IMR-90 (cell line): ENCODE measurements at regions not wholly inside any gene's neighbourhood (a gene's known extent, or its start where the extent isn't known, plus 50 kb on each side); places are given as distances from the start of the nearest gene placed in this dataset.
A peak's percentile ranks its signal among the peaks of the same experiment; 100 is the strongest.

ENCODE experiments used
- ATAC-seq: fragments of 200-7000 bp; cut with Tn5 transposase; 2 replicates; pipeline ENCODE4 v1.9.1; 2020; ENCODE audit warnings: low read depth, mild to moderate bottlenecking, moderate library complexity
- BruUV-seq: library from RNA; stranded (reverse); fragments of 400-500 nt; replicated peaks from 2 replicates; lab custom pipeline; 2021; lab: Mats Ljungman, UMichigan
- CTCF ChIA-PET: fragments of 300-600 bp; formaldehyde crosslinking; extraction: SDS; loops from one replicate; lab custom pipeline; 2021; ENCODE audit warnings: antibody characterized with exemption; lab: Yijun Ruan, JAX
- POLR2A ChIA-PET: fragments of 300-600 bp; sonication (Branson Sonifier 250); formaldehyde crosslinking; loops from one replicate; lab custom pipeline; 2022; ENCODE audit warnings: antibody characterized with exemption; ENCODE audit not compliant: unreplicated experiment; lab: Charles Lee
- DNase-seq: peaks from one replicate; pipeline ENCODE4 v3.0.0; 2013
- H2AFZ ChIP-seq: replicated peaks from 2 replicates; pipeline ENCODE3; 2013; ENCODE audit warnings: low read length, mild to moderate bottlenecking; ENCODE audit not compliant: poor library complexity
- H2AK5ac ChIP-seq: 2 replicates; pipeline ENCODE4 v1.6.1; 2013; ENCODE audit warnings: low read depth, low read length, inconsistent platforms
- H2AK9ac ChIP-seq: replicated peaks from 2 replicates; pipeline ENCODE3; 2013; ENCODE audit warnings: mild to moderate bottlenecking, low read depth, low read length, moderate library complexity; ENCODE audit not compliant: poor library complexity
- H2BK120ac ChIP-seq: 2 replicates; pipeline ENCODE4 v1.6.1; 2013; ENCODE audit warnings: low read depth, low read length, inconsistent platforms
- H2BK15ac ChIP-seq: 3 replicates; pipeline ENCODE4 v1.6.1; 2013; ENCODE audit warnings: low read depth, low read length, inconsistent platforms
- H2BK20ac ChIP-seq: 2 replicates; pipeline ENCODE4 v1.6.1; 2013; ENCODE audit warnings: low read depth, mild to moderate bottlenecking, inconsistent platforms, low read length, moderate library complexity
- H2BK5ac ChIP-seq: 2 replicates; pipeline ENCODE4 v1.6.1; 2013; ENCODE audit warnings: mild to moderate bottlenecking, low read depth, low read length, inconsistent platforms; ENCODE audit not compliant: poor library complexity, severe bottlenecking
- H3K14ac ChIP-seq: replicated peaks from 2 replicates; pipeline ENCODE4 v1.6.1; 2013; ENCODE audit warnings: low read depth, low read length, inconsistent platforms
- H3K18ac ChIP-seq: 2 replicates; pipeline ENCODE4 v1.6.1; 2013; ENCODE audit warnings: low read depth, low read length, control low read depth
- H3K23ac ChIP-seq: 2 replicates; pipeline ENCODE4 v1.6.1; 2013; ENCODE audit warnings: low read depth, low read length, inconsistent platforms
- H3K27ac ChIP-seq: 2 replicates; pipeline ENCODE4 v1.5.1; 2013; ENCODE audit warnings: mild to moderate bottlenecking, control low read depth, low read length; ENCODE audit not compliant: insufficient read depth
- H3K27me3 ChIP-seq: 2 replicates; pipeline ENCODE4 v1.6.1; 2013; ENCODE audit warnings: low read length; ENCODE audit not compliant: control insufficient read depth, insufficient read depth
- H3K36me3 ChIP-seq: 2 replicates; pipeline ENCODE4 v1.6.1; 2013; ENCODE audit warnings: low read length, mixed read lengths; ENCODE audit not compliant: control insufficient read depth, insufficient read depth
- H3K4ac ChIP-seq: 2 replicates; pipeline ENCODE4 v1.6.1; 2013; ENCODE audit warnings: low read depth, low read length, inconsistent platforms
- H3K4me1 ChIP-seq: 2 replicates; pipeline ENCODE4 v1.6.1; 2013; ENCODE audit warnings: low read length, mixed read lengths; ENCODE audit not compliant: control insufficient read depth, insufficient read depth
- H3K4me2 ChIP-seq: 2 replicates; pipeline ENCODE4 v1.6.1; 2013; ENCODE audit warnings: low read depth, mild to moderate bottlenecking, control low read depth, low read length, moderate library complexity
- H3K4me3 ChIP-seq: 2 replicates; pipeline ENCODE4 v1.5.1; 2013; ENCODE audit warnings: low read depth, mild to moderate bottlenecking, control low read depth, low read length, moderate library complexity; ENCODE audit not compliant: insufficient read depth
- H3K56ac ChIP-seq: 2 replicates; pipeline ENCODE4 v1.6.1; 2013; ENCODE audit warnings: low read length, inconsistent platforms; ENCODE audit not compliant: insufficient read depth; ENCODE audit errors: extremely low read depth
- H3K79me1 ChIP-seq, 2 experiments: 2 replicates each; pipeline ENCODE4 v1.6.1; 2013; ENCODE audit warnings: low read length in 2 of 2, inconsistent platforms in 1 of 2, low read depth in 1 of 2
- H3K9ac ChIP-seq: 2 replicates; pipeline ENCODE4 v1.6.1; 2013; ENCODE audit warnings: low read depth, low read length, control low read depth
- H3K9me1 ChIP-seq: 2 replicates; pipeline ENCODE4 v1.6.1; 2013; ENCODE audit warnings: low read length, inconsistent platforms; ENCODE audit not compliant: insufficient read depth
- H3K9me3 ChIP-seq: 2 replicates; pipeline ENCODE4 v1.6.1; 2013; ENCODE audit warnings: low read length; ENCODE audit not compliant: control insufficient read depth, insufficient read depth
- H4K20me1 ChIP-seq: 2 replicates; pipeline ENCODE4 v1.6.1; 2013; ENCODE audit warnings: low read length, inconsistent platforms; ENCODE audit not compliant: insufficient read depth
- H4K5ac ChIP-seq: 2 replicates; pipeline ENCODE4 v1.6.1; 2013; ENCODE audit warnings: mild to moderate bottlenecking, low read depth, low read length, control low read depth
- H4K8ac ChIP-seq, 2 experiments: 2 replicates each; pipeline ENCODE4 v1.6.1; 2013; ENCODE audit warnings: low read depth in 2 of 2, low read length in 2 of 2, control low read depth in 1 of 2, inconsistent platforms in 1 of 2
- H4K91ac ChIP-seq: 2 replicates; pipeline ENCODE4 v1.6.1; 2013; ENCODE audit warnings: low read depth, low read length, inconsistent platforms; ENCODE audit not compliant: insufficient read depth
- BHLHE40 ChIP-seq: fragments of 150-350 bp; IDR thresholded peaks from 2 replicates; pipeline ENCODE4 v1.6.1; 2016; ENCODE audit warnings: mild to moderate bottlenecking, low read depth, low read length
- CHD1 ChIP-seq: IDR thresholded peaks from 2 replicates; pipeline ENCODE4 v1.6.1; 2012; ENCODE audit warnings: low read depth, low read length, improper control_type of control experiment
- MAFK ChIP-seq: IDR thresholded peaks from 2 replicates; pipeline ENCODE4 v1.6.1; 2012; ENCODE audit warnings: low read depth, low read length, improper control_type of control experiment
- MAZ ChIP-seq: IDR thresholded peaks from 2 replicates; pipeline ENCODE4 v1.6.1; 2012; ENCODE audit warnings: low read depth, mild to moderate bottlenecking, low read length, improper control_type of control experiment, moderate library complexity, borderline replicate concordance
- MXI1 ChIP-seq: IDR thresholded peaks from 2 replicates; pipeline ENCODE4 v1.6.1; 2012; ENCODE audit warnings: low read depth, mild to moderate bottlenecking, low read length, moderate library complexity, borderline replicate concordance
- RFX5 ChIP-seq: IDR thresholded peaks from 2 replicates; pipeline ENCODE4 v1.8.0; 2012; ENCODE audit warnings: low read depth, mild to moderate bottlenecking, low read length, moderate library complexity
- SMC3 ChIP-seq: fragments of 150-350 bp; IDR thresholded peaks from 2 replicates; pipeline ENCODE4 v1.6.1; 2016; ENCODE audit warnings: low read depth, mild to moderate bottlenecking, antibody characterized with exemption, low read length, moderate library complexity
- WGBS, 2 experiments: methylation state at CpG; one replicate each; pipeline versions ENCODE4 v1.1.5 to v1.1.7; 2013; ENCODE audit warnings: missing lambda C conversion rate in 2 of 2; ENCODE audit not compliant: insufficient read length in 1 of 2; ENCODE audit errors: extremely low coverage in 2 of 2; 5-methylcytosine and 5-hydroxymethylcytosine counted together
- dilution Hi-C: fragments of 300-500 bp; cut with HindIII; formaldehyde crosslinking; loops from one replicate; pipeline ENCODE4 v1.14.3; 2018; ENCODE audit warnings: low sequenced_read_pairs; ENCODE audit not compliant: unreplicated experiment
- in situ Hi-C: fragments of 300-500 bp; cut with MboI; formaldehyde crosslinking; loops from 3 replicates; pipeline ENCODE4 v1.14.3; 2019; ENCODE audit warnings: low sequenced_read_pairs, inconsistent platforms, mixed read lengths
- intact Hi-C: fragments of 100-400 bp; cut with micrococcal nuclease; formaldehyde crosslinking; loops from 2 replicates; pipeline ENCODE4 v1.10.0; 2022
- TF ChIP-seq, protein P1 (sequence below): fragments of 150-350 bp; IDR thresholded peaks from 2 replicates; pipeline ENCODE4 v1.6.1; 2016; ENCODE audit warnings: low read depth, mild to moderate bottlenecking, low read length, moderate library complexity, borderline replicate concordance
- TF ChIP-seq, protein P2 (sequence below): fragments of 150-350 bp; IDR thresholded peaks from 2 replicates; pipeline ENCODE4 v1.6.1; 2017; ENCODE audit warnings: mild to moderate bottlenecking, antibody characterized with exemption, low read length, low read depth
- TF ChIP-seq, protein P3 (sequence below): conservative IDR thresholded peaks from 2 replicates; pipeline ENCODE4 v1.5.1; 2012; ENCODE audit warnings: mild to moderate bottlenecking, low read depth, low read length, improper control_type of control experiment

DNA sequence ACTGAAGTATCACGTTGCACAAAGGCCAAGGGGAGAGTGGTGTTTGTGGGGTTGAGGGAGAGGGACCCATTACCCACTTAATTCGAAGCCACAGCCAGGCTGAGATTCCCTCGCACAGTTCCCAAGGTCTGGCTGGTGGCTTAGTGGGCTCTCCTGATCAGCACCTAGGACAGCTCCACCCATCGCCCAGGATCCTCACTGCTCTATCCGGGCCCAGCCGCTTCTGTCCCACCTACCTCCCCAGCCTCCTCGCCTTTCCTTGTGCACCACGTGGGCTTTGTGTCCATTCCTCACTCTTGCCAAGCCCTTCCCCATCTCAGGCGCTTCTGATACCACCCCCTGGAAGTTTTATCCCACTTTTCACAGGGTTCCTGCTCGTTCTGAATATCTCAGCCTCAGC lies 163.5 kb downstream of the CCT6B start:
- peak; percentile 91 for ATAC-seq

More for the DNA sequence above, 163.5 kb downstream of the CCT6B start:
- no peak overlapping the region for H2AFZ ChIP-seq
- H3K79me1 ChIP-seq, result no peaks in the 10 kb centered on the region
- no peaks in the 10 kb centered on the region for H3K4me1 ChIP-seq
- H2AK9ac ChIP-seq, result no peak overlapping the region
- no peak overlapping the region for H3K4me2 ChIP-seq
- CTCF ChIA-PET, result no interaction called here
- no peak overlapping the region for H2BK20ac ChIP-seq
- POLR2A ChIA-PET, result no interaction called here
- H3K4ac ChIP-seq, result no peak overlapping the region
- no peak overlapping the region for H3K9ac ChIP-seq
- no peak overlapping the region for H2BK5ac ChIP-seq
- H2BK15ac ChIP-seq, result no peak overlapping the region
- no peaks in the 10 kb centered on the region for H4K20me1 ChIP-seq
- H3K23ac ChIP-seq, result no peak overlapping the region
- no peak overlapping the region for H3K14ac ChIP-seq
- BruUV-seq, result no TSS peak
- no peak overlapping the region for H4K91ac ChIP-seq
- no peaks in the 10 kb centered on the region for H3K9me1 ChIP-seq
- in situ Hi-C loops (no loop called here), dilution Hi-C loops (no loop called here), intact Hi-C loops (no loop called here)
- no peak for TF ChIP-seq SMC3
- no peak for TF ChIP-seq CHD1
- no peak for TF ChIP-seq MXI1
- TF ChIP-seq, protein P1, sequence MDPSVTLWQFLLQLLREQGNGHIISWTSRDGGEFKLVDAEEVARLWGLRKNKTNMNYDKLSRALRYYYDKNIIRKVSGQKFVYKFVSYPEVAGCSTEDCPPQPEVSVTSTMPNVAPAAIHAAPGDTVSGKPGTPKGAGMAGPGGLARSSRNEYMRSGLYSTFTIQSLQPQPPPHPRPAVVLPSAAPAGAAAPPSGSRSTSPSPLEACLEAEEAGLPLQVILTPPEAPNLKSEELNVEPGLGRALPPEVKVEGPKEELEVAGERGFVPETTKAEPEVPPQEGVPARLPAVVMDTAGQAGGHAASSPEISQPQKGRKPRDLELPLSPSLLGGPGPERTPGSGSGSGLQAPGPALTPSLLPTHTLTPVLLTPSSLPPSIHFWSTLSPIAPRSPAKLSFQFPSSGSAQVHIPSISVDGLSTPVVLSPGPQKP, result no peak
- no peak for TF ChIP-seq MAFK
- no peak for TF ChIP-seq RFX5
- TF ChIP-seq, protein P2, sequence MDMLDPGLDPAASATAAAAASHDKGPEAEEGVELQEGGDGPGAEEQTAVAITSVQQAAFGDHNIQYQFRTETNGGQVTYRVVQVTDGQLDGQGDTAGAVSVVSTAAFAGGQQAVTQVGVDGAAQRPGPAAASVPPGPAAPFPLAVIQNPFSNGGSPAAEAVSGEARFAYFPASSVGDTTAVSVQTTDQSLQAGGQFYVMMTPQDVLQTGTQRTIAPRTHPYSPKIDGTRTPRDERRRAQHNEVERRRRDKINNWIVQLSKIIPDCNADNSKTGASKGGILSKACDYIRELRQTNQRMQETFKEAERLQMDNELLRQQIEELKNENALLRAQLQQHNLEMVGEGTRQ, result no peak
- no peak for TF ChIP-seq BHLHE40
- TF ChIP-seq MAZ, result no peak
- TF ChIP-seq, protein P3, sequence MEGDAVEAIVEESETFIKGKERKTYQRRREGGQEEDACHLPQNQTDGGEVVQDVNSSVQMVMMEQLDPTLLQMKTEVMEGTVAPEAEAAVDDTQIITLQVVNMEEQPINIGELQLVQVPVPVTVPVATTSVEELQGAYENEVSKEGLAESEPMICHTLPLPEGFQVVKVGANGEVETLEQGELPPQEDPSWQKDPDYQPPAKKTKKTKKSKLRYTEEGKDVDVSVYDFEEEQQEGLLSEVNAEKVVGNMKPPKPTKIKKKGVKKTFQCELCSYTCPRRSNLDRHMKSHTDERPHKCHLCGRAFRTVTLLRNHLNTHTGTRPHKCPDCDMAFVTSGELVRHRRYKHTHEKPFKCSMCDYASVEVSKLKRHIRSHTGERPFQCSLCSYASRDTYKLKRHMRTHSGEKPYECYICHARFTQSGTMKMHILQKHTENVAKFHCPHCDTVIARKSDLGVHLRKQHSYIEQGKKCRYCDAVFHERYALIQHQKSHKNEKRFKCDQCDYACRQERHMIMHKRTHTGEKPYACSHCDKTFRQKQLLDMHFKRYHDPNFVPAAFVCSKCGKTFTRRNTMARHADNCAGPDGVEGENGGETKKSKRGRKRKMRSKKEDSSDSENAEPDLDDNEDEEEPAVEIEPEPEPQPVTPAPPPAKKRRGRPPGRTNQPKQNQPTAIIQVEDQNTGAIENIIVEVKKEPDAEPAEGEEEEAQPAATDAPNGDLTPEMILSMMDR, result no peak
- no peaks in the 10 kb centered on the region for H3K36me3 ChIP-seq
- peak; percentile 18 for DNase-seq
- no peak overlapping the region for H3K27ac ChIP-seq
- H3K4me3 ChIP-seq, result no peak overlapping the region
- H2AK5ac ChIP-seq, result no peak overlapping the region
- H4K5ac ChIP-seq, result no peak overlapping the region
- H3K18ac ChIP-seq, result no peak overlapping the region
- no peak overlapping the region for H3K56ac ChIP-seq
- H3K9me3 ChIP-seq, result no peaks in the 10 kb centered on the region
- H2BK120ac ChIP-seq, result no peak overlapping the region
- 0% methylated on average over 2 of the region's 10 CpGs; no CpG with 5 or more reads in 1 of the 2 experiments for WGBS, 2 experiments
- no peaks in the 10 kb centered on the region for H3K27me3 ChIP-seq
- no peak overlapping the region for H4K8ac ChIP-seq
